ENCODE measurements at regions not wholly inside any gene's neighbourhood (a gene's known extent, or its start where the extent isn't known, plus 50 kb on each side); places are given as distances from the start of the nearest gene placed in this dataset.

DNA sequence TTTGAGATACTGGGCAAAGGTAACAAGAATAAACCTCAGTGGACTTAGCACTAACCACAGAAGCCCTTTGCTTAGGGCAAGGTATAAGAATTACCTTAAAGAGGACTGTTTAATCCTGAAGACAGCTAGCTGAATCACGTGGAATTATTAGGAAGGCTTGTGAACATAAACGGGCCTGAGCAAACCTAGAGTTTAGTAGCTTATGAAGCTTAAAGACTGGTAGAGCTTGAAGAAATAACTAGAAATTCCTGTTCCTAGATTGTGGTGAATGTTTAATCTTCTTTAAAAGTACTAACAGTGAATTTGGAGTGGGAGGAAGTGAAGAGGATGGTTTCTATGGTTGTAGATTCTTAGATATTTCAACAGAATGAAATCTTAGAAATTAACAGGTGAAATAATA is 428.9 kb upstream of the THRB start:
- no peak for TF ChIP-seq POLR2A (IDR thresholded peaks at IDR 0.05; ENCODE audit: control extremely low read depth in 1 of 2, low read depth in 2 of 2, low read length in 2 of 2)
- no peak for TF ChIP-seq SIN3A (conservative IDR thresholded peaks at IDR 0.05 in 1 of 2, IDR thresholded peaks at IDR 0.05 in 1 of 2; ENCODE audit: low read depth in 1 of 2, low read length in 2 of 2)
- TF ChIP-seq, protein P1, sequence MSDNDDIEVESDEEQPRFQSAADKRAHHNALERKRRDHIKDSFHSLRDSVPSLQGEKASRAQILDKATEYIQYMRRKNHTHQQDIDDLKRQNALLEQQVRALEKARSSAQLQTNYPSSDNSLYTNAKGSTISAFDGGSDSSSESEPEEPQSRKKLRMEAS (IDR thresholded peaks at IDR 0.05): no peak
- TF ChIP-seq TAF1 (IDR thresholded peaks at IDR 0.05; ENCODE audit: low read depth, low read length): no peak
- TF ChIP-seq, protein P2, sequence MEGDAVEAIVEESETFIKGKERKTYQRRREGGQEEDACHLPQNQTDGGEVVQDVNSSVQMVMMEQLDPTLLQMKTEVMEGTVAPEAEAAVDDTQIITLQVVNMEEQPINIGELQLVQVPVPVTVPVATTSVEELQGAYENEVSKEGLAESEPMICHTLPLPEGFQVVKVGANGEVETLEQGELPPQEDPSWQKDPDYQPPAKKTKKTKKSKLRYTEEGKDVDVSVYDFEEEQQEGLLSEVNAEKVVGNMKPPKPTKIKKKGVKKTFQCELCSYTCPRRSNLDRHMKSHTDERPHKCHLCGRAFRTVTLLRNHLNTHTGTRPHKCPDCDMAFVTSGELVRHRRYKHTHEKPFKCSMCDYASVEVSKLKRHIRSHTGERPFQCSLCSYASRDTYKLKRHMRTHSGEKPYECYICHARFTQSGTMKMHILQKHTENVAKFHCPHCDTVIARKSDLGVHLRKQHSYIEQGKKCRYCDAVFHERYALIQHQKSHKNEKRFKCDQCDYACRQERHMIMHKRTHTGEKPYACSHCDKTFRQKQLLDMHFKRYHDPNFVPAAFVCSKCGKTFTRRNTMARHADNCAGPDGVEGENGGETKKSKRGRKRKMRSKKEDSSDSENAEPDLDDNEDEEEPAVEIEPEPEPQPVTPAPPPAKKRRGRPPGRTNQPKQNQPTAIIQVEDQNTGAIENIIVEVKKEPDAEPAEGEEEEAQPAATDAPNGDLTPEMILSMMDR (IDR thresholded peaks at IDR 0.05; ENCODE audit: control extremely low read depth in 1 of 3, insufficient read depth in 1 of 3, low read depth in 1 of 3, low read length in 3 of 3): no peak
- TF ChIP-seq EZH2 (IDR thresholded peaks at IDR 0.05; ENCODE audit: low read depth, low read length, severe bottlenecking): no peak
- TF ChIP-seq RXRA (IDR thresholded peaks at IDR 0.05; ENCODE audit: insufficient read depth, low read depth, low read length): no peak
- TF ChIP-seq TCF12 (IDR thresholded peaks at IDR 0.05; ENCODE audit: low read depth, low read length): no peak
- no peak for TF ChIP-seq TEAD4 (IDR thresholded peaks at IDR 0.05; ENCODE audit: low read depth, low read length)
- no peak for TF ChIP-seq BACH1 (IDR thresholded peaks at IDR 0.05; ENCODE audit: low read length)
- no peak for TF ChIP-seq SRF (IDR thresholded peaks at IDR 0.05; ENCODE audit: low read depth, low read length)
- TF ChIP-seq EP300 (IDR thresholded peaks at IDR 0.05; ENCODE audit: borderline replicate concordance in 1 of 2, low read depth in 2 of 2, low read length in 2 of 2): no peak
- no peak for TF ChIP-seq JUND (IDR thresholded peaks at IDR 0.05; ENCODE audit: low read length)

Measured in H1 (cell line).